Panc1 (cell line): ENCODE measurements at regions not wholly inside any gene's neighbourhood (a gene's known extent, or its start where the extent isn't known, plus 50 kb on each side); places are given as distances from the start of the nearest gene placed in this dataset.

Source experiments
- POLR2AphosphoS5 ChIP-seq: IDR thresholded peaks from 2 replicates; pipeline ENCODE4 v1.6.1; 2012; ENCODE audit warnings: mild to moderate bottlenecking, low read depth, low read length, moderate library complexity
- SIN3A ChIP-seq: IDR thresholded peaks from 2 replicates; pipeline ENCODE4 v1.6.1; 2012; ENCODE audit warnings: low read depth, mild to moderate bottlenecking, low read length, moderate library complexity, borderline replicate concordance; ENCODE audit not compliant: insufficient read depth
- TCF7L2 ChIP-seq: IDR thresholded peaks from 2 replicates; pipeline ENCODE4 v1.6.1; 2011; ENCODE audit warnings: mild to moderate bottlenecking, low read depth, low read length, inconsistent platforms
- TF ChIP-seq, protein P1 (sequence below): fragments of 450-650 bp; IDR thresholded peaks from 2 replicates; pipeline ENCODE4 v1.5.1; 2017; ENCODE audit warnings: mild to moderate bottlenecking
- TF ChIP-seq, protein P2 (sequence below), 2 experiments: IDR thresholded peaks; 2 replicates each; pipeline ENCODE4 v1.6.1; 2011 to 2012; ENCODE audit warnings: low read depth in 2 of 2, control low read depth in 1 of 2, low read length in 1 of 2, mild to moderate bottlenecking in 1 of 2, moderate library complexity in 1 of 2; ENCODE audit not compliant: insufficient read depth in 1 of 2

DNA sequence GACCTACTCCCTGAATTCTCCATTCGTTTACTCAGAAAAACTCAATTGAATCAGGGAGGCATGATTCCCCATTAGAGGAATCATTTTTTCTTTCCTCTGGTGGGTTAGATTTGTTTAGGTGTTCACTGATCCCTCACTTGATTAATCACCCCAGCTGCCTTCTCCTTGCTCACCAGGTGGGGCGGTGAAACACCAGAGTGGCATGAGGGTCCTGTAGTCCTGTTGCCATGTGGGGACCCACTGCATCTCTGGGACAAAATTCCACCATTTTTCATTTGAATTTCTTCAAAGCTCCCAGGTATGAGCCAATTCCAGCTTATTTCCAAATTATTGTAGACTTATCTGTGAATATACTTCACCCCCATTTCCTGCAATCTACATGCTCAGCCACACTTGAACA lies 462.7 kb upstream of the ZNF507 start:
- TF ChIP-seq, protein P1, sequence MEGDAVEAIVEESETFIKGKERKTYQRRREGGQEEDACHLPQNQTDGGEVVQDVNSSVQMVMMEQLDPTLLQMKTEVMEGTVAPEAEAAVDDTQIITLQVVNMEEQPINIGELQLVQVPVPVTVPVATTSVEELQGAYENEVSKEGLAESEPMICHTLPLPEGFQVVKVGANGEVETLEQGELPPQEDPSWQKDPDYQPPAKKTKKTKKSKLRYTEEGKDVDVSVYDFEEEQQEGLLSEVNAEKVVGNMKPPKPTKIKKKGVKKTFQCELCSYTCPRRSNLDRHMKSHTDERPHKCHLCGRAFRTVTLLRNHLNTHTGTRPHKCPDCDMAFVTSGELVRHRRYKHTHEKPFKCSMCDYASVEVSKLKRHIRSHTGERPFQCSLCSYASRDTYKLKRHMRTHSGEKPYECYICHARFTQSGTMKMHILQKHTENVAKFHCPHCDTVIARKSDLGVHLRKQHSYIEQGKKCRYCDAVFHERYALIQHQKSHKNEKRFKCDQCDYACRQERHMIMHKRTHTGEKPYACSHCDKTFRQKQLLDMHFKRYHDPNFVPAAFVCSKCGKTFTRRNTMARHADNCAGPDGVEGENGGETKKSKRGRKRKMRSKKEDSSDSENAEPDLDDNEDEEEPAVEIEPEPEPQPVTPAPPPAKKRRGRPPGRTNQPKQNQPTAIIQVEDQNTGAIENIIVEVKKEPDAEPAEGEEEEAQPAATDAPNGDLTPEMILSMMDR: no peak
- no peak for TF ChIP-seq POLR2AphosphoS5
- TF ChIP-seq, protein P2, sequence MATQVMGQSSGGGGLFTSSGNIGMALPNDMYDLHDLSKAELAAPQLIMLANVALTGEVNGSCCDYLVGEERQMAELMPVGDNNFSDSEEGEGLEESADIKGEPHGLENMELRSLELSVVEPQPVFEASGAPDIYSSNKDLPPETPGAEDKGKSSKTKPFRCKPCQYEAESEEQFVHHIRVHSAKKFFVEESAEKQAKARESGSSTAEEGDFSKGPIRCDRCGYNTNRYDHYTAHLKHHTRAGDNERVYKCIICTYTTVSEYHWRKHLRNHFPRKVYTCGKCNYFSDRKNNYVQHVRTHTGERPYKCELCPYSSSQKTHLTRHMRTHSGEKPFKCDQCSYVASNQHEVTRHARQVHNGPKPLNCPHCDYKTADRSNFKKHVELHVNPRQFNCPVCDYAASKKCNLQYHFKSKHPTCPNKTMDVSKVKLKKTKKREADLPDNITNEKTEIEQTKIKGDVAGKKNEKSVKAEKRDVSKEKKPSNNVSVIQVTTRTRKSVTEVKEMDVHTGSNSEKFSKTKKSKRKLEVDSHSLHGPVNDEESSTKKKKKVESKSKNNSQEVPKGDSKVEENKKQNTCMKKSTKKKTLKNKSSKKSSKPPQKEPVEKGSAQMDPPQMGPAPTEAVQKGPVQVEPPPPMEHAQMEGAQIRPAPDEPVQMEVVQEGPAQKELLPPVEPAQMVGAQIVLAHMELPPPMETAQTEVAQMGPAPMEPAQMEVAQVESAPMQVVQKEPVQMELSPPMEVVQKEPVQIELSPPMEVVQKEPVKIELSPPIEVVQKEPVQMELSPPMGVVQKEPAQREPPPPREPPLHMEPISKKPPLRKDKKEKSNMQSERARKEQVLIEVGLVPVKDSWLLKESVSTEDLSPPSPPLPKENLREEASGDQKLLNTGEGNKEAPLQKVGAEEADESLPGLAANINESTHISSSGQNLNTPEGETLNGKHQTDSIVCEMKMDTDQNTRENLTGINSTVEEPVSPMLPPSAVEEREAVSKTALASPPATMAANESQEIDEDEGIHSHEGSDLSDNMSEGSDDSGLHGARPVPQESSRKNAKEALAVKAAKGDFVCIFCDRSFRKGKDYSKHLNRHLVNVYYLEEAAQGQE (IDR thresholded peaks at IDR 0.05; ENCODE audit: insufficient read depth in 1 of 2, low read depth in 2 of 2, low read length in 1 of 2): no peak
- TF ChIP-seq SIN3A: no peak
- no peak for TF ChIP-seq TCF7L2
